SJSA1 (cell line): ENCODE measurements at regions not wholly inside any gene's neighbourhood (a gene's known extent, or its start where the extent isn't known, plus 50 kb on each side); places are given as distances from the start of the nearest gene placed in this dataset.

Source experiments
- DNase-seq, 2 experiments: peaks; one replicate each; pipeline ENCODE4 v3.0.0-alpha.2; 2015 to 2020; ENCODE audit warnings: low spot score in 2 of 2, low read depth in 1 of 2
- H3K27ac ChIP-seq: fragments of 250-450 bp; sonication (Bioruptor Pico); 2 replicates; pipeline ENCODE4 v1.5.1; 2020; ENCODE audit warnings: mild to moderate bottlenecking, moderate library complexity
- H3K27me3 ChIP-seq: fragments of 250-450 bp; sonication (Bioruptor Pico); replicated peaks from 2 replicates; pipeline ENCODE4 v1.5.1; 2020; ENCODE audit warnings: mild to moderate bottlenecking, moderate library complexity
- H3K36me3 ChIP-seq: fragments of 250-450 bp; sonication (Bioruptor Pico); 2 replicates; pipeline ENCODE4 v1.5.1; 2020; ENCODE audit warnings: mild to moderate bottlenecking
- H3K4me1 ChIP-seq: fragments of 250-450 bp; sonication (Bioruptor Pico); replicated peaks from 2 replicates; pipeline ENCODE4 v1.6.1; 2021; ENCODE audit warnings: mild to moderate bottlenecking
- H3K4me3 ChIP-seq: fragments of 250-450 bp; sonication (Bioruptor Pico); 2 replicates; pipeline ENCODE4 v1.5.1; 2020; ENCODE audit warnings: mild to moderate bottlenecking
- H3K9me3 ChIP-seq: fragments of 250-450 bp; sonication (Bioruptor Pico); replicated peaks from 2 replicates; pipeline ENCODE4 v1.5.1; 2020; ENCODE audit warnings: mild to moderate bottlenecking

DNA sequence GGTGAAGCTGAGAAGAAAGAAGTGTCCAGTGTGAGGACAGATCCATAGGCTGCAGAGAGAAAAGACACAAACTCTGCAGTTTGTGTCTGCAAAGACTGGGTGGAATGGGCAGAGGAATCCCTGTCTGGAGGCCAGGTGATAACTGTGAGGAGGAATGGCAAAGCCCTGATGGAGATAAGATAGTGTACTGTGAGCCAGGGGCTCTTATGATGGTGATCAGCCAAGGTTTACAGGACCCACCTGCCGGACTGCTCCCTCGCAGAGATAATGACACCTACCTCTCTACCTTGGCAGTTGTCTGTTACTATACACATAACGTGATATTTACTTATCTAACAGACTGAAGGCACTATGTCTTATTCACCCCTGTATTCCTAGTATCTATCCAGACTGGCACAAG is 92.6 kb upstream of the ASIC2 start:
- H3K9me3 ChIP-seq: no peaks in the 10 kb centered on the region
- H3K36me3 ChIP-seq: no peaks in the 10 kb centered on the region
- H3K27me3 ChIP-seq: no peaks in the 10 kb centered on the region
- DNase-seq: no peak
- no peak overlapping the region for H3K27ac ChIP-seq
- H3K4me3 ChIP-seq: no peak overlapping the region
- H3K4me1 ChIP-seq: peaks cover 14% of the 10 kb centered on the region

DNA sequence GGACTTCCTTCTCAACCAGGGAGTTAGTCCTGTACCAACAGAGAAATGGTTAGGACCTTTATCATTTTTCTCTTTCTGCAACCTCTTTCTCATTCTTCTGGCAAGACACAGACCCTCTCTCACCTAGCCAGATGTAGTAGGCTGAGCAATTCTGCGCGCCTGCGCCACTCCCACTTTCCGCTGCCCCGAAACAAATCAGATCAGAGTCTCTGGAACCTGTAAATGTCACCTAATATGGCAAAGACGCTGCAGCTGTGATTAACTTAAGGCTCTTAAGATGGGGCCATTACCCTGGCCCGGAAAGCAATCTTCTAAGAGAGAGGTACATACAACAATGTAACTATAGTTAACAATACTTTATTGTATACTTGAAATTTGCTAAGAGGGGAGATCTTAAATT is 94.3 kb upstream of the ASIC2 start:
- Histone ChIP-seq H3K27me3 (no peaks in the 10 kb centered on the region), H3K4me1 (peaks cover 14% of the 10 kb centered on the region)

GRCh38 chr17:33389504-33390135 is 96.5 kb upstream of the ASIC2 start:
- peaks cover 14% of the 10 kb centered on the region for H3K4me1 ChIP-seq
- no peak overlapping the region for H3K4me3 ChIP-seq
- no peaks in the 10 kb centered on the region for H3K36me3 ChIP-seq
- H3K27me3 ChIP-seq: no peaks in the 10 kb centered on the region
- H3K27ac ChIP-seq: 0 out of 2 replicates have a peak overlapping the region, but pooled peaks have one; percentile 25
- H3K9me3 ChIP-seq: no peaks in the 10 kb centered on the region
- DNase-seq: peak in 1 of 2 experiments; percentile 28

More for the DNA sequence above, 94.3 kb upstream of the ASIC2 start:
- Histone ChIP-seq H3K36me3 (no peaks in the 10 kb centered on the region), H3K27ac (no peak overlapping the region), H3K4me3 (no peak overlapping the region), H3K9me3 (no peaks in the 10 kb centered on the region)
- no peak for DNase-seq

GRCh38 chr17:33390479-33391176 is 97.5 kb upstream of the ASIC2 start:
- Histone ChIP-seq H3K27ac (no peak overlapping the region), H3K9me3 (no peaks in the 10 kb centered on the region), H3K4me3 (no peak overlapping the region), H3K36me3 (no peaks in the 10 kb centered on the region), H3K27me3 (no peaks in the 10 kb centered on the region), H3K4me1 (peaks cover 14% of the 10 kb centered on the region)
- no peak for DNase-seq

DNA sequence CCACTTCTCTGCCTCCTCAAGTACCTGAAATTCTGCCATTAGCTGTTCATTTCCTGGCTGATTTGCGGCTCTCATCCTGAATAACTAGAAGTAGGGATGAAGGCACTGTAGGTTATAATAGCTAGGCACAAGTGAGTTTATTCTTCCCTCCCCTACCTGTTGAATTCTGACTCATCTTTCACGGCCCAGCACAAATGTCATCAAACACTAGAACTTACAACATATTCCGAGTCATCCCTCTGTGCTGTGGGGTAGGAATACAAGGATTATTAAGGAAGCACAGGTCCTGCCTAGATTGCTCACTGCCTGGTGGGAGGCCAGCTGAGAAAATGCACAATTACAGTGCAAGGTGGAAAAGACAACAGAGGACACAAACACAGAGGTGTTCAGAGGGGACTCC is 103.7 kb upstream of the ASIC2 start:
- no peaks in the 10 kb centered on the region for H3K4me1 ChIP-seq
- H3K27me3 ChIP-seq: no peaks in the 10 kb centered on the region
- no peaks in the 10 kb centered on the region for H3K36me3 ChIP-seq
- H3K4me3 ChIP-seq: no peak overlapping the region
- H3K27ac ChIP-seq: no peak overlapping the region
- no peaks in the 10 kb centered on the region for H3K9me3 ChIP-seq
- DNase-seq: no peak

- no peak overlapping the region for H3K27ac ChIP-seq
- no peak for DNase-seq
- H3K4me3 ChIP-seq: no peak overlapping the region
- no peaks in the 10 kb centered on the region for H3K27me3 ChIP-seq
- H3K4me1 ChIP-seq: no peaks in the 10 kb centered on the region
- no peaks in the 10 kb centered on the region for H3K9me3 ChIP-seq
- no peaks in the 10 kb centered on the region for H3K36me3 ChIP-seq
These were observed 105.3 kb upstream of the ASIC2 start for GRCh38 chr17:33398386-33398785.

DNA sequence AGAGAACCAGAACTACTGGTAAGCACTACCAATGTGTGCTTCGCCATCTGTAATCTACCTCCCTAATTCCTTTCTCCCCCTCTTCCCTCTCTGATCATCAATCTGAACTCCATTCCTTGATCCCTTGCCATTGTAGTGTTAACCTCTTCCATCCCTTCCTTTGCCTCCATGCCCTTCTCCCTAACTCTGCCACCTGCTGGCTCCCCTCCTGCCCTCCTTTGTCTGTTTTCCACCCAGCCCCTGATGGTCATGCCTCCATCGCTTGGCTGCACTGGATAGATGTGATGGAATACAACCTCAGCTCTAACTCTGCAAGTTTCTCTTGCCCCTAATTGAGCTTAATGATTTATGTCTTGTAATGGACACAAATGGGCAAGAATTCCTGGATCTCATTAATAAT is 108.2 kb upstream of the ASIC2 start:
- no peak for DNase-seq

DNA sequence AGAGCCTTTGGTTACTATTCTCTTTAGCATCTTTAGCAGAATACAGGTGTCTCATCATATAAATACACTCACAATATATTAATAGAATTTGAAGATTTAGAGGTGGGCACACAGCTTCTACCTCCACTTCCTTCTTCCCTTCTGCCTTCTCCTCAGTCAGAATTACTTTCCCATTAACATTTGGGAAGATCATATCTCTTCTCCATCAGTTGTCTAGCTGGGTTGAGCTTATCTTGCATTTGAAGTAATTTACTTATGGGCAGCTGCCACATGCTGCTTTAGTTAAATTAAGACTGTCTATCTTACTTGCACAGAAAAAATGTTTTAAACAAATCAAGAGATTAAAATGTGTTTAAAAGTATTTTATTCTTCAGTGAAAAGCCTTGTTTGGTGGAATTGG is 110.1 kb upstream of the ASIC2 start:
- DNase-seq: no peak
- Histone ChIP-seq H3K9me3 (no peaks in the 10 kb centered on the region), H3K4me1 (no peaks in the 10 kb centered on the region), H3K27me3 (no peaks in the 10 kb centered on the region), H3K36me3 (no peaks in the 10 kb centered on the region), H3K4me3 (no peak overlapping the region), H3K27ac (no peak overlapping the region)

More for the DNA sequence above, 108.2 kb upstream of the ASIC2 start:
- Histone ChIP-seq H3K27me3 (no peaks in the 10 kb centered on the region), H3K36me3 (no peaks in the 10 kb centered on the region), H3K9me3 (no peaks in the 10 kb centered on the region), H3K27ac (no peak overlapping the region), H3K4me1 (no peaks in the 10 kb centered on the region), H3K4me3 (no peak overlapping the region)

GRCh38 chr17:33404070-33404819 is 111.2 kb upstream of the ASIC2 start:
- Histone ChIP-seq H3K27me3 (no peaks in the 10 kb centered on the region), H3K36me3 (no peaks in the 10 kb centered on the region), H3K27ac (no peak overlapping the region), H3K4me1 (no peaks in the 10 kb centered on the region), H3K9me3 (no peaks in the 10 kb centered on the region), H3K4me3 (no peak overlapping the region)
- no peak for DNase-seq

- Histone ChIP-seq H3K27me3 (no peaks in the 10 kb centered on the region), H3K9me3 (no peaks in the 10 kb centered on the region), H3K36me3 (no peaks in the 10 kb centered on the region), H3K4me1 (no peaks in the 10 kb centered on the region), H3K4me3 (no peak overlapping the region), H3K27ac (no peak overlapping the region)
- DNase-seq: no peak
These were observed 123.0 kb upstream of the ASIC2 start for GRCh38 chr17:33416131-33416530.

GRCh38 chr17:33421933-33422332 is 128.8 kb upstream of the ASIC2 start:
- no peak overlapping the region for H3K4me3 ChIP-seq
- DNase-seq: no peak
- H3K4me1 ChIP-seq: no peaks in the 10 kb centered on the region
- H3K27ac ChIP-seq: no peak overlapping the region
- no peaks in the 10 kb centered on the region for H3K36me3 ChIP-seq
- no peaks in the 10 kb centered on the region for H3K9me3 ChIP-seq
- H3K27me3 ChIP-seq: no peaks in the 10 kb centered on the region

DNA sequence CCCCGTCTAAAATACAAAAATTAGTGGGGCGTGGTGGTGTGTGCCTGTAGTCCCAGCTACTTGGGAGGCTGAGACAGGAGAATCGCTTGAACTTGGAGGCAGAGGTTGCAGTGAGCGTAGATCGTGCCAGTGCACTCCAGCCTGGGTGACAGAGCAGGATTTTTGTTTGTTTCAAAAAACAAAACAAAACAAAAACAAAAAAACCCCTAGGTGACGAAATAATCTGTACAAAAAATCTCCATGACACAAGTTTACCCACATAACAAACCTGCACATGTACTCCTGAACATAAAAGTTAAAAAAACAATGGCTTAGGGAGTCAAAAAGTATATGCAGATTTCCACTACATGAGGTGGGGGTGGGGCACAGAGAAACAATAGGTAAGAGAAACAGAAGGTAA is 140.5 kb upstream of the ASIC2 start:
- Histone ChIP-seq H3K27ac (no peak overlapping the region), H3K4me3 (no peak overlapping the region), H3K27me3 (no peaks in the 10 kb centered on the region), H3K9me3 (no peaks in the 10 kb centered on the region), H3K4me1 (peaks cover 3% of the 10 kb centered on the region; the same call in 1 of the 2 replicates), H3K36me3 (no peaks in the 10 kb centered on the region)
- no peak for DNase-seq

GRCh38 chr17:33434841-33435240 is 141.7 kb upstream of the ASIC2 start:
- H3K9me3 ChIP-seq: no peaks in the 10 kb centered on the region

DNA sequence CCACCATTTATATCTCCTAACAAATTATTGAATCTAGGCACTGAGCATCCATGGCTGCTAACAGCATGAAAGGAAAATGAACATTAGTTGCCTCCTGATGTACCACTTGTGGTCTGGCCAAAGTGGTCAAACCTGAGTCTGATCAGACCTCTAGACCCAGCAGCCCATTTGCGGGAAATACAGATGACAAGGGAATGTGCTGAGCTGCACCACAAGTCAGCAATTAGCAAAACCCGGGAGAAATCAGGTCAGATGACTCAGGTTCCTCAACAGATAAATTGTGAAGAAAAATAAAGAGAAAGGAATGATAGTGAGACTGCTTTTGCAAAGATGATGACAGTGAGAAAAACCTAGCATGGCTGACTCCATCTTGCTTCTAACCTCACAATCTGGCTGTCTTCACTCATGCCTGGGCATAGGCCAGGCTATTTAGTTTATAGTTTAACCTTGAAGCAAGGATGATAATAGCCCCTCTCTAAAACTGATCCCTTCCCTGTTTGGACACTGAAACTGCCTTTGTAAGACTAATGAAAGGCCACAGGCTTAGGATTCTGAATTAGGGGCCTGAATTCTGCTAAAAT is 142.7 kb upstream of the ASIC2 start:
- Histone ChIP-seq H3K4me3 (no peak overlapping the region), H3K36me3 (no peaks in the 10 kb centered on the region), H3K27ac (no peak overlapping the region), H3K27me3 (no peaks in the 10 kb centered on the region), H3K9me3 (no peaks in the 10 kb centered on the region), H3K4me1 (peaks cover 3% of the 10 kb centered on the region; the same call in 1 of the 2 replicates)
- no peak for DNase-seq

More at GRCh38 chr17:33434841-33435240, 141.7 kb upstream of the ASIC2 start:
- H3K27ac ChIP-seq: no peak overlapping the region
- H3K27me3 ChIP-seq: no peaks in the 10 kb centered on the region
- no peak overlapping the region for H3K4me3 ChIP-seq
- peaks cover 3% of the 10 kb centered on the region; the same call in 1 of the 2 replicates for H3K4me1 ChIP-seq
- H3K36me3 ChIP-seq: no peaks in the 10 kb centered on the region
- no peak for DNase-seq
